ENCODE measurements at regions not wholly inside any gene's neighbourhood (a gene's known extent, or its start where the extent isn't known, plus 50 kb on each side); places are given as distances from the start of the nearest gene placed in this dataset.

DNA sequence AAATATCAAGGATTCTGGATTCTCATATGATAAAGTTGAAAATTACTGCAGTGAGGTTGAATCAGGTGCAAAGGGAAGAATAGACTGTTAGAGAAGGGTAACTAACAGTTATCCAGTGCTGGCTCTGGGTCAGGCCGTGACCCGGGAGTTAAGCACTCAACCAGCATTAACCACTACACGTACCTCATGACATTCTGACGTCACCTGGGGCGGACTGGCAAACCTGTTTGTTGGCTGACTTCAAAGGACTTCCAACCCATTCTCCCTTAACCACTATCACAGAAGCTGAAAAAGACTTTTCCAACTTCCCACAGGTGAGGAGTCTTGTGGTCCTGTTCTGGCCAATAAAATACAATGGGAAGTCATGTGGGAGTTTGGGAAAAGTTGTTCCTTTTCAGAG, 268.9 kb downstream of the ENC1 start:
- no peak for TF ChIP-seq EP300 (conservative IDR thresholded peaks at IDR 0.05; ENCODE audit: poor library complexity, severe bottlenecking)
- TF ChIP-seq, protein P1, sequence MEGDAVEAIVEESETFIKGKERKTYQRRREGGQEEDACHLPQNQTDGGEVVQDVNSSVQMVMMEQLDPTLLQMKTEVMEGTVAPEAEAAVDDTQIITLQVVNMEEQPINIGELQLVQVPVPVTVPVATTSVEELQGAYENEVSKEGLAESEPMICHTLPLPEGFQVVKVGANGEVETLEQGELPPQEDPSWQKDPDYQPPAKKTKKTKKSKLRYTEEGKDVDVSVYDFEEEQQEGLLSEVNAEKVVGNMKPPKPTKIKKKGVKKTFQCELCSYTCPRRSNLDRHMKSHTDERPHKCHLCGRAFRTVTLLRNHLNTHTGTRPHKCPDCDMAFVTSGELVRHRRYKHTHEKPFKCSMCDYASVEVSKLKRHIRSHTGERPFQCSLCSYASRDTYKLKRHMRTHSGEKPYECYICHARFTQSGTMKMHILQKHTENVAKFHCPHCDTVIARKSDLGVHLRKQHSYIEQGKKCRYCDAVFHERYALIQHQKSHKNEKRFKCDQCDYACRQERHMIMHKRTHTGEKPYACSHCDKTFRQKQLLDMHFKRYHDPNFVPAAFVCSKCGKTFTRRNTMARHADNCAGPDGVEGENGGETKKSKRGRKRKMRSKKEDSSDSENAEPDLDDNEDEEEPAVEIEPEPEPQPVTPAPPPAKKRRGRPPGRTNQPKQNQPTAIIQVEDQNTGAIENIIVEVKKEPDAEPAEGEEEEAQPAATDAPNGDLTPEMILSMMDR (IDR thresholded peaks at IDR 0.05; ENCODE audit: poor library complexity, severe bottlenecking), result no peak
- TF ChIP-seq SMC3 (conservative IDR thresholded peaks at IDR 0.05; ENCODE audit: poor library complexity), result no peak
- no peak for TF ChIP-seq TAF1 (IDR thresholded peaks at IDR 0.05; ENCODE audit: low read depth)
- no peak for TF ChIP-seq POLR2AphosphoS5 (IDR thresholded peaks at IDR 0.05)
- no peak for TF ChIP-seq EZH2 (IDR thresholded peaks at IDR 0.05; ENCODE audit: borderline replicate concordance, insufficient read depth, low read length, poor library complexity, severe bottlenecking)
- no peak for TF ChIP-seq RAD21 (conservative IDR thresholded peaks at IDR 0.05)
- TF ChIP-seq, protein P2, sequence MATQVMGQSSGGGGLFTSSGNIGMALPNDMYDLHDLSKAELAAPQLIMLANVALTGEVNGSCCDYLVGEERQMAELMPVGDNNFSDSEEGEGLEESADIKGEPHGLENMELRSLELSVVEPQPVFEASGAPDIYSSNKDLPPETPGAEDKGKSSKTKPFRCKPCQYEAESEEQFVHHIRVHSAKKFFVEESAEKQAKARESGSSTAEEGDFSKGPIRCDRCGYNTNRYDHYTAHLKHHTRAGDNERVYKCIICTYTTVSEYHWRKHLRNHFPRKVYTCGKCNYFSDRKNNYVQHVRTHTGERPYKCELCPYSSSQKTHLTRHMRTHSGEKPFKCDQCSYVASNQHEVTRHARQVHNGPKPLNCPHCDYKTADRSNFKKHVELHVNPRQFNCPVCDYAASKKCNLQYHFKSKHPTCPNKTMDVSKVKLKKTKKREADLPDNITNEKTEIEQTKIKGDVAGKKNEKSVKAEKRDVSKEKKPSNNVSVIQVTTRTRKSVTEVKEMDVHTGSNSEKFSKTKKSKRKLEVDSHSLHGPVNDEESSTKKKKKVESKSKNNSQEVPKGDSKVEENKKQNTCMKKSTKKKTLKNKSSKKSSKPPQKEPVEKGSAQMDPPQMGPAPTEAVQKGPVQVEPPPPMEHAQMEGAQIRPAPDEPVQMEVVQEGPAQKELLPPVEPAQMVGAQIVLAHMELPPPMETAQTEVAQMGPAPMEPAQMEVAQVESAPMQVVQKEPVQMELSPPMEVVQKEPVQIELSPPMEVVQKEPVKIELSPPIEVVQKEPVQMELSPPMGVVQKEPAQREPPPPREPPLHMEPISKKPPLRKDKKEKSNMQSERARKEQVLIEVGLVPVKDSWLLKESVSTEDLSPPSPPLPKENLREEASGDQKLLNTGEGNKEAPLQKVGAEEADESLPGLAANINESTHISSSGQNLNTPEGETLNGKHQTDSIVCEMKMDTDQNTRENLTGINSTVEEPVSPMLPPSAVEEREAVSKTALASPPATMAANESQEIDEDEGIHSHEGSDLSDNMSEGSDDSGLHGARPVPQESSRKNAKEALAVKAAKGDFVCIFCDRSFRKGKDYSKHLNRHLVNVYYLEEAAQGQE (IDR thresholded peaks at IDR 0.05; ENCODE audit: borderline replicate concordance), result no peak
